ENCODE measurements at regions not wholly inside any gene's neighbourhood (a gene's known extent, or its start where the extent isn't known, plus 50 kb on each side); places are given as distances from the start of the nearest gene placed in this dataset.
"Not testable (repeated sequence)": the region's sequence is repeated elsewhere in the genome, so short reads cannot be mapped to it uniquely, and the experiment has no call there.

DNA sequence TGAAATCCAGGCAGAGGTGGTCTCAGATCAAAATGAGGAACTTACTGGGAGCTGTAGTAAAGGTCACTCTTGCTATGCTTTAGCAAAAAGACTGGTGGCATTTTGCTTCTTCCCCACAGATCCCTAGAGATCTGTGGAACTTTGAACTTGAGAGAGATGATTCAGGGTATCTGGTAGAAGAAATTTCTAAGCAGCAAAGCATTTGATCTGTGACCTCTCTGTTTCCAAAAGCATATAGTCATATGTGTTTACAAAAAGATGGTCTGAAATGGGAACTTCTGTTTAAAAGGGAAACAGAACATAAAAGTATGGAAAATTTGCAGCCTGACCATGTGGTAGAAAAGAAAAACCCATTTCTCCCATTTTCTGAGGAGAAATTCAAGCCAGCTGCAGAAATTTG lies 196.2 kb upstream of the PDZRN3 start:
- H3K4me1 Mint-ChIP-seq; H3K27me3 Mint-ChIP-seq; H3K36me3 Mint-ChIP-seq; H3K27ac Mint-ChIP-seq; H3K9me3 Mint-ChIP-seq; ATAC-seq (ENCODE audit: low read depth); H3K4me3 Mint-ChIP-seq; DNase-seq; POLR2A ChIA-PET: not testable (repeated sequence)

DNA sequence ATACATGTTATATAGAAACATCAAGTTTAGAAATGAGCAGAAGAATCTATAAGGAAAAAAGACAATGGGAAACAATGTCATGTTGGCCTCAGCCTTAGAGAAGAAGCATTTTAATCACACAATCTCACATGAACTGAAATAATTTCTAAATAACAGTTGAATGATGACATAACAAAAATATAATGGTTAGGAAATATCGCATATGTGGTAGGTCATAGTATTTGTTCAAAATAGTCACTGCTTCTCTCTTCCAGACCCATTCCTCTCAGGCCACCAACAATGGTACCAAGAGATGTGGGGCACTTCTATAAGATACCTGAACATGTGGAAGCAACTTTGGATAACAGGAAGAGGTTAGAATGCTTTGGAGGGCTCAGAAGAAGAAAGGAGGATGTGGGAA lies 195.7 kb upstream of the PDZRN3 start:
- DNase-seq (no peak), ATAC-seq (ENCODE audit: low read depth) (no peak)
- peaks cover 8% of the 10 kb centered on the region for H3K9me3 Mint-ChIP-seq
- no peak overlapping the region for H3K27ac Mint-ChIP-seq
- H3K4me3 Mint-ChIP-seq: no peak overlapping the region
- POLR2A ChIA-PET: no interaction called here
- H3K27me3 Mint-ChIP-seq: no peaks in the 10 kb centered on the region
- H3K36me3 Mint-ChIP-seq: no peaks in the 10 kb centered on the region
- H3K4me1 Mint-ChIP-seq: no peaks in the 10 kb centered on the region

GRCh38 chr3:73815966-73816365 lies 191.2 kb upstream of the PDZRN3 start:
- Mint-ChIP-seq H3K36me3 (no peaks in the 10 kb centered on the region), H3K27me3 (no peaks in the 10 kb centered on the region), H3K27ac (no peak overlapping the region), H3K4me1 (no peaks in the 10 kb centered on the region), H3K9me3 (peaks cover 8% of the 10 kb centered on the region), H3K4me3 (no peak overlapping the region)
- no peak for ATAC-seq (ENCODE audit: low read depth)
- DNase-seq: no peak
- POLR2A ChIA-PET: no interaction called here

GRCh38 chr3:73813692-73814292 lies 189.1 kb upstream of the PDZRN3 start:
- POLR2A ChIA-PET: no interaction called here
- Mint-ChIP-seq H3K9me3 (peaks cover 3% of the 10 kb centered on the region), H3K4me1 (no peaks in the 10 kb centered on the region), H3K27ac (no peak overlapping the region), H3K4me3 (no peak overlapping the region), H3K27me3 (no peaks in the 10 kb centered on the region), H3K36me3 (no peaks in the 10 kb centered on the region)
- no peak for DNase-seq
- no peak for ATAC-seq (ENCODE audit: low read depth)

DNA sequence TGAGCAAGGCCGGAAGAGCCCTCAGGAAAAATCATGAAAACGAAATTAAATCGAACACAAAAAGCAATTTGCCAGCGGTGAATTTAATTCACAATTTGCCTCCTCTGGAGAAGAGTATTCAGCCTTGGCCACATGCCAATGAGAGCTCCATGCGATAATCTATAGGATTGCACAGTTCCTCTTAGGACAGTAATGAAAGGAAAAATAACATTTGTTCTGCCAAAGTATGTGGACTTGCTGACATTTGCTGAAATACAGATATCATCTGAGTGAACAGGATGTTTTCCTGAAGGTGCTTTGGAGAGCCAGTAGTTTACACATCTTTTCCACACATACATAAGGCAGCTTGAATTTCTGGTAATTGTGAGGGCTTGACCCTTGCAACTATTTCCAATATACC lies 188.6 kb upstream of the PDZRN3 start:
- Mint-ChIP-seq H3K9me3 (peaks cover 5% of the 10 kb centered on the region), H3K4me1 (no peaks in the 10 kb centered on the region), H3K27me3 (no peaks in the 10 kb centered on the region), H3K27ac (no peak overlapping the region), H3K36me3 (no peaks in the 10 kb centered on the region), H3K4me3 (no peak overlapping the region)
- ATAC-seq (ENCODE audit: low read depth) (no peak), DNase-seq (no peak)
- POLR2A ChIA-PET: no interaction called here

GRCh38 chr3:73812054-73812453 lies 187.3 kb upstream of the PDZRN3 start:
- no peak for DNase-seq
- Mint-ChIP-seq H3K4me1 (no peaks in the 10 kb centered on the region), H3K4me3 (no peak overlapping the region), H3K27me3 (no peaks in the 10 kb centered on the region), H3K36me3 (no peaks in the 10 kb centered on the region), H3K27ac (no peak overlapping the region), H3K9me3 (peaks cover 5% of the 10 kb centered on the region)
- no peak for ATAC-seq (ENCODE audit: low read depth)
- POLR2A ChIA-PET: no interaction called here

- DNase-seq (no peak), ATAC-seq (ENCODE audit: low read depth) (no peak)
- H3K27me3 Mint-ChIP-seq: no peaks in the 10 kb centered on the region
- POLR2A ChIA-PET: no interaction called here
- no peak overlapping the region for H3K27ac Mint-ChIP-seq
- peaks cover 10% of the 10 kb centered on the region for H3K9me3 Mint-ChIP-seq
- no peaks in the 10 kb centered on the region for H3K4me1 Mint-ChIP-seq
- H3K36me3 Mint-ChIP-seq: no peaks in the 10 kb centered on the region
- no peak overlapping the region for H3K4me3 Mint-ChIP-seq
Measured at GRCh38 chr3:73808862-73809509, 184.2 kb upstream of the PDZRN3 start.

DNA sequence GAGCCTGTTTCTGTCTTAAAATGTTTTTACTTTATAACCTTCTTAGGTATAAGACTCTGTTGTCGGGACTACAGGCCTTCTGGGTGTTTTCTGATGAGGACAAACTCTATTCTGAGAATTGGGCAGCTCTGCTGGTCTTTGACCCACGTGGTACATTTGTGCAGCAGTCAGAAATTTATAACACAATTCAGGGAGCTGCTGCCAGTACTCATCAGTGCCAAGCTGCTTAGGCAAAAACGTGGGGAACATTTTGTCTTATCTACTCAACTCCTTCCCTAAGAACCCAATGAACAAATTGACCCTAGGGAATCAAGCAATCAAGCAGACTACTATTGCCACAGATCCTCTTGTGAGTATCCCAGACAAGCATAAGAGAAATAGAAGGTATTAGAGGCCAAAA lies 180.7 kb upstream of the PDZRN3 start:
- no peaks in the 10 kb centered on the region for H3K27me3 Mint-ChIP-seq
- H3K36me3 Mint-ChIP-seq: no peaks in the 10 kb centered on the region
- H3K9me3 Mint-ChIP-seq: peaks cover 11% of the 10 kb centered on the region
- DNase-seq (no peak), ATAC-seq (ENCODE audit: low read depth) (no peak)
- POLR2A ChIA-PET: no interaction called here
- no peak overlapping the region for H3K27ac Mint-ChIP-seq
- no peak overlapping the region for H3K4me3 Mint-ChIP-seq
- no peaks in the 10 kb centered on the region for H3K4me1 Mint-ChIP-seq

GRCh38 chr3:73804204-73804603 lies 179.5 kb upstream of the PDZRN3 start:
- POLR2A ChIA-PET: no interaction called here
- no peak for ATAC-seq (ENCODE audit: low read depth)
- Mint-ChIP-seq H3K4me1 (no peaks in the 10 kb centered on the region), H3K27me3 (no peaks in the 10 kb centered on the region), H3K36me3 (no peaks in the 10 kb centered on the region), H3K4me3 (no peak overlapping the region), H3K9me3 (peaks cover 11% of the 10 kb centered on the region), H3K27ac (no peak overlapping the region)
- DNase-seq: no peak

DNA sequence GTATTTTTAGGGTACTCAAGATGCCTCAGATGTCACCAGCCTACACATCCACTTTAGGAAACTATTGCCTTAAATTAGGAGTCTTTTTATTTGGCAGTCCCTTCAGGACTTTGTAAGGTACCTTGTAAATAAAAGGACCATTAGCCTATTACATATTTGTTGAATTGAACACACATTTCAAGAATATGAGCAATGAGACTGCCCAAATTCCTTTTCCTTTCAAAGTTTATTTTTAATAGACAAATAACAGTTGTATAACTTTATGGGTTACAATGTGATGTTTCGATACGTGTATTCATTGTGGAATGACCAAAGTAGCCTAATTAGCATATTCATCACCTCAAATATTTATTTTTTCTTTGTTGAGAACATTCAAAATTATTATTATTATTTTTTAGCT lies 176.7 kb upstream of the PDZRN3 start:
- H3K27ac Mint-ChIP-seq: no peak overlapping the region
- DNase-seq: no peak
- POLR2A ChIA-PET: no interaction called here
- no peaks in the 10 kb centered on the region for H3K27me3 Mint-ChIP-seq
- no peak for ATAC-seq (ENCODE audit: low read depth)
- H3K9me3 Mint-ChIP-seq: peaks cover 6% of the 10 kb centered on the region
- no peaks in the 10 kb centered on the region for H3K4me1 Mint-ChIP-seq
- H3K4me3 Mint-ChIP-seq: no peak overlapping the region
- H3K36me3 Mint-ChIP-seq: no peaks in the 10 kb centered on the region

DNA sequence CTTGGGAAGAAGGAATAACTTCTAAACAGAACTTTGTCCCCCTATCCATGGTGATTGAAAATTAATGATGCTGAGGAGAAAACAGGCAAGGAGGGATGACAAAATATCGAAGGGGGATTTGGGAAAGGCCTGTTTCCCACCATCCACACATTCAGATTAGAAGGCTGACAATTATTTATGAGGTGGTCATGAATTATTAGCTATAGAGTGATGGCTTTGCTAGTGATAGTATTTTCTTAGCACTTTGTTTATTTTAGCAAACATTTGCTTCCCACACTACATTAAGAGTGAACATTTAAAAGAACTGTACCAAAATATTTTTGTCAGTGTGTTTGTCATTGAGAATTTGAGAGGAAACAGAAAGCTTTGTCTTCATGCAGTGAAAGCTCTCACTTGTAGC lies 172.6 kb upstream of the PDZRN3 start:
- Mint-ChIP-seq H3K36me3 (no peaks in the 10 kb centered on the region), H3K4me1 (no peaks in the 10 kb centered on the region), H3K27me3 (no peaks in the 10 kb centered on the region), H3K27ac (no peak overlapping the region), H3K4me3 (no peak overlapping the region), H3K9me3 (no peaks in the 10 kb centered on the region)
- no peak for DNase-seq
- POLR2A ChIA-PET: no interaction called here
- ATAC-seq (ENCODE audit: low read depth): no peak

DNA sequence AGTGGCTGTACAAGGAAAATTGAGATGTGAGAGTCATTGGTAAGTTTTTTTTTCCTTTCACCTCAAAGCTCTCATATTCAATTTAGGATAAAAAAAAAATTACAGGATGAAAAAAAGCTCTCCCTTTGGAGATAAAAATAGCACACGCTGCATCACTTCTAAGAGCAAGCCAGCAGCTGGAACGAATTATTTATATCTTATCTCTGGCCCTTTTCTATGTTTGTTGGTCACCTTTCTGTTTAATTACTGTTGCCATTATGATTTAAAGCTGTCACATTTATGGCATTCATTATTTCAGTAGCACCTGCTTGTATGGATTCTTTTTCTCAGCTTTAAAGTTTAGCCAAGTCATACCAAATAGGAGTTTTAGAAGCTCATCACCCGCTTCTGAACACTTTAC lies 171.6 kb upstream of the PDZRN3 start:
- Mint-ChIP-seq H3K36me3 (no peaks in the 10 kb centered on the region), H3K4me1 (no peaks in the 10 kb centered on the region), H3K27ac (no peak overlapping the region), H3K9me3 (no peaks in the 10 kb centered on the region), H3K4me3 (no peak overlapping the region), H3K27me3 (no peaks in the 10 kb centered on the region)
- no peak for ATAC-seq (ENCODE audit: low read depth)
- DNase-seq: no peak
- POLR2A ChIA-PET: no interaction called here

DNA sequence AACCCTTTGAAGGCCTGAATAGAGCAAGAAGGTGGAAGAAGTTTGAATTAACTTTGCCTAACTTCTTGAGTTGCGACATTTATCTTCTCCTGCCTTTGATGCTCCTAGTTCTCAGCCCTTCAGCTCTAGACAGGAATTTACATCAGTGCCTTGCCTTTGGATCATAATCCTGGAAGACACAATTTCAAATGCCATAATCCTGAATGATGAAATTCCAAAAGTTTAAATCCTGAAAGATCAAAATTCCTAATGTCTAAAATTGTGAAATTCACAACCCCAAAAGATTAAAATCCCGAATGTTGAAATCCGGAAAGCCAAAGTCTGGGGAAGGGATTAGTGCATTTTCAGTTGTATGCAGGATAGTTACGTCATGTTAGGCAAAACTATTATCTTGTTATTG lies 166.6 kb upstream of the PDZRN3 start:
- Mint-ChIP-seq H3K4me1 (no peaks in the 10 kb centered on the region), H3K27me3 (no peaks in the 10 kb centered on the region), H3K4me3 (no peak overlapping the region), H3K9me3 (no peaks in the 10 kb centered on the region), H3K36me3 (no peaks in the 10 kb centered on the region), H3K27ac (no peak overlapping the region)
- POLR2A ChIA-PET: no interaction called here
- ATAC-seq (ENCODE audit: low read depth) (no peak), DNase-seq (no peak)

- POLR2A ChIA-PET: no interaction called here
- no peaks in the 10 kb centered on the region for H3K9me3 Mint-ChIP-seq
- ATAC-seq (ENCODE audit: low read depth) (no peak), DNase-seq (no peak)
- no peak overlapping the region for H3K27ac Mint-ChIP-seq
- no peaks in the 10 kb centered on the region for H3K4me1 Mint-ChIP-seq
- H3K4me3 Mint-ChIP-seq: no peak overlapping the region
- no peaks in the 10 kb centered on the region for H3K27me3 Mint-ChIP-seq
- H3K36me3 Mint-ChIP-seq: no peaks in the 10 kb centered on the region
Measured at GRCh38 chr3:73789825-73790444, 165.2 kb upstream of the PDZRN3 start.
